WTC11 (cell line): ENCODE measurements at regions not wholly inside any gene's neighbourhood (a gene's known extent, or its start where the extent isn't known, plus 50 kb on each side); places are given as distances from the start of the nearest gene placed in this dataset.

ENCODE experiments used
- ATAC-seq: fragments of 200-7000 bp; cut with Tn5 transposase; 2 replicates; pipeline ENCODE4 v1.10.0; 2021; ENCODE audit warnings: mild to moderate bottlenecking, moderate library complexity
- CTCF ChIA-PET: fragments of 300-600 bp; sonication (Branson Sonifier 250); formaldehyde crosslinking; loops from one replicate; lab custom pipeline; 2021; ENCODE audit warnings: antibody characterized with exemption; lab: Charles Lee
- POLR2A ChIA-PET: fragments of 350-600 bp; sonication (Branson Sonifier 250); formaldehyde crosslinking; loops from one replicate; lab custom pipeline; 2021; ENCODE audit warnings: antibody characterized with exemption; lab: Charles Lee
- DNase-seq: peaks from one replicate; pipeline ENCODE4 v3.0.0; 2021; ENCODE audit warnings: low spot score
- H3K27ac Mint-ChIP-seq: 2 replicates; pipeline ENCODE4 v1.8.0; 2021; ENCODE audit warnings: mixed read lengths
- H3K27me3 Mint-ChIP-seq: 2 replicates; pipeline ENCODE4 v1.8.0; 2021; ENCODE audit warnings: low read depth, mild to moderate bottlenecking, moderate library complexity, mixed read lengths
- H3K36me3 Mint-ChIP-seq: 2 replicates; pipeline ENCODE4 v1.8.0; 2021; ENCODE audit warnings: mixed read lengths
- H3K4me1 Mint-ChIP-seq: 2 replicates; pipeline ENCODE4 v1.8.0; 2022; ENCODE audit warnings: mixed read lengths
- H3K4me3 Mint-ChIP-seq: 2 replicates; pipeline ENCODE4 v1.8.0; 2021; ENCODE audit warnings: mild to moderate bottlenecking, moderate library complexity, mixed read lengths
- H3K9me3 Mint-ChIP-seq: 2 replicates; pipeline ENCODE4 v1.8.0; 2021; ENCODE audit warnings: mixed read lengths
- CREB1 ChIP-seq: sonication (generic); formaldehyde crosslinking; IDR thresholded peaks from 2 replicates; pipeline ENCODE4 v1.8.0; 2023; ENCODE audit warnings: mild to moderate bottlenecking, missing genetic modification reagents
- JUN ChIP-seq: sonication (generic); formaldehyde crosslinking; IDR thresholded peaks from 2 replicates; pipeline ENCODE4 v1.8.0; 2023; ENCODE audit warnings: mild to moderate bottlenecking, missing genetic modification reagents
- KAT7 ChIP-seq: sonication (generic); formaldehyde crosslinking; IDR thresholded peaks from 2 replicates; pipeline ENCODE4 v1.8.1; 2023; ENCODE audit warnings: missing genetic modification reagents, mild to moderate bottlenecking, borderline replicate concordance
- MXD4 ChIP-seq: fragments of 250-450 bp; sonication (Bioruptor Pico); IDR thresholded peaks from 2 replicates; pipeline ENCODE4 v1.8.0; 2021; ENCODE audit warnings: mild to moderate bottlenecking, moderate library complexity, borderline replicate concordance
- NR2C2 ChIP-seq: sonication (generic); formaldehyde crosslinking; IDR thresholded peaks from 2 replicates; pipeline ENCODE4 v1.8.0; 2022; ENCODE audit warnings: mild to moderate bottlenecking, missing genetic modification reagents
- RORB ChIP-seq: fragments of 250-450 bp; sonication (Bioruptor Pico); IDR thresholded peaks from 2 replicates; pipeline ENCODE4 v1.9.0; 2021; ENCODE audit warnings: mild to moderate bottlenecking
- SOX15 ChIP-seq: fragments of 250-450 bp; sonication (Bioruptor Pico); IDR thresholded peaks from 2 replicates; pipeline ENCODE4 v1.9.0; 2021; ENCODE audit warnings: mild to moderate bottlenecking
- ZNF138 ChIP-seq: sonication (generic); formaldehyde crosslinking; conservative IDR thresholded peaks from 2 replicates; pipeline ENCODE4 v1.8.1; 2022; ENCODE audit warnings: mild to moderate bottlenecking, moderate library complexity, missing genetic modification reagents
- ZNF423 ChIP-seq: fragments of 250-450 bp; sonication (Bioruptor Pico); IDR thresholded peaks from 2 replicates; pipeline ENCODE4 v2.1.2; 2022; ENCODE audit warnings: mild to moderate bottlenecking, moderate library complexity
- ZNF671 ChIP-seq: fragments of 250-450 bp; sonication (Bioruptor Pico); IDR thresholded peaks from 2 replicates; pipeline ENCODE4 v1.8.0; 2021; ENCODE audit warnings: mild to moderate bottlenecking
- TF ChIP-seq, protein P1 (sequence below): sonication (generic); formaldehyde crosslinking; IDR thresholded peaks from 2 replicates; pipeline ENCODE4 v1.8.1; 2023; ENCODE audit warnings: mild to moderate bottlenecking, missing genetic modification reagents
- TF ChIP-seq, protein P2 (sequence below): sonication (generic); formaldehyde crosslinking; conservative IDR thresholded peaks from 2 replicates; pipeline ENCODE4 v1.8.1; 2023; ENCODE audit warnings: mild to moderate bottlenecking, low read depth, missing genetic modification reagents, moderate library complexity
- TF ChIP-seq, protein P3 (sequence below): fragments of 250-450 bp; sonication (Bioruptor Pico); IDR thresholded peaks from 2 replicates; pipeline ENCODE4 v1.9.0; 2021; ENCODE audit warnings: moderate library complexity, mild to moderate bottlenecking, inconsistent platforms, borderline replicate concordance
- TF ChIP-seq, protein P4 (sequence below): sonication (generic); formaldehyde crosslinking; IDR thresholded peaks from 2 replicates; pipeline ENCODE4 v1.8.1; 2022; ENCODE audit warnings: low read depth, mild to moderate bottlenecking, moderate library complexity, missing genetic modification reagents, borderline replicate concordance
- TF ChIP-seq, protein P5 (sequence below): sonication (generic); formaldehyde crosslinking; IDR thresholded peaks from 2 replicates; pipeline ENCODE4 v1.8.0; 2022; ENCODE audit warnings: mild to moderate bottlenecking, missing genetic modification reagents

DNA sequence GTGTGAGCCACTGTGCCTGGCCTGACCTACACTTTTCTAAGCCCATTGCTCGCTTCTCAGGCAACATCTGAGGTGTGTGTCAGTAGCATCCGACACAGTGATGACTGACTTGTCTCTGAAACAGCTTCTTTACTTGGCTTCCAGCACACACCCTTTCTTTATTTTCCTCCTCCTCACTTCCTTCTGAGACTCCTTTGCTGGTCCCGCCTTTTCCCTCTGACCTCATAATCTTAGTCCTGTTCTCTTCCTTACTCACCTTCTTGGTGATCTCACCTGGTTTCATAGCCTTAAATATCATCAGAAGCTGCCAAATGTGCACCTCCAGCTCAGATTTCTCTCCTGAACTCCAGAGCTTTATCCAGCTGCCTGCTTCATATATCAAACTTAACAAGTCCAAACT lies 66.6 kb upstream of the PELI1 start:
- CTCF ChIA-PET: interaction anchor here (0.7 kb wide), 1 partner anchor 102 kb away, joined by 3 read pairs; no protein-coding TSS in a partner anchor
- Mint-ChIP-seq H3K27me3 (0 out of 2 replicates have a peak, but pooled peaks cover 2% of the 10 kb centered on the region), H3K4me3 (no peak overlapping the region), H3K36me3 (no peaks in the 10 kb centered on the region), H3K4me1 (peaks cover 38% of the 10 kb centered on the region), H3K9me3 (peaks cover 10% of the 10 kb centered on the region), H3K27ac (no peak overlapping the region)
- ATAC-seq: no peak
- no peak for TF ChIP-seq ZNF671 (CRISPR knock-in tag)
- TF ChIP-seq, protein P1, sequence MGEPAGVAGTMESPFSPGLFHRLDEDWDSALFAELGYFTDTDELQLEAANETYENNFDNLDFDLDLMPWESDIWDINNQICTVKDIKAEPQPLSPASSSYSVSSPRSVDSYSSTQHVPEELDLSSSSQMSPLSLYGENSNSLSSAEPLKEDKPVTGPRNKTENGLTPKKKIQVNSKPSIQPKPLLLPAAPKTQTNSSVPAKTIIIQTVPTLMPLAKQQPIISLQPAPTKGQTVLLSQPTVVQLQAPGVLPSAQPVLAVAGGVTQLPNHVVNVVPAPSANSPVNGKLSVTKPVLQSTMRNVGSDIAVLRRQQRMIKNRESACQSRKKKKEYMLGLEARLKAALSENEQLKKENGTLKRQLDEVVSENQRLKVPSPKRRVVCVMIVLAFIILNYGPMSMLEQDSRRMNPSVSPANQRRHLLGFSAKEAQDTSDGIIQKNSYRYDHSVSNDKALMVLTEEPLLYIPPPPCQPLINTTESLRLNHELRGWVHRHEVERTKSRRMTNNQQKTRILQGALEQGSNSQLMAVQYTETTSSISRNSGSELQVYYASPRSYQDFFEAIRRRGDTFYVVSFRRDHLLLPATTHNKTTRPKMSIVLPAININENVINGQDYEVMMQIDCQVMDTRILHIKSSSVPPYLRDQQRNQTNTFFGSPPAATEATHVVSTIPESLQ (CRISPR knock-in tag): no peak
- no peak for TF ChIP-seq NR2C2 (CRISPR knock-in tag)
- TF ChIP-seq KAT7 (CRISPR knock-in tag): no peak
- TF ChIP-seq, protein P2, sequence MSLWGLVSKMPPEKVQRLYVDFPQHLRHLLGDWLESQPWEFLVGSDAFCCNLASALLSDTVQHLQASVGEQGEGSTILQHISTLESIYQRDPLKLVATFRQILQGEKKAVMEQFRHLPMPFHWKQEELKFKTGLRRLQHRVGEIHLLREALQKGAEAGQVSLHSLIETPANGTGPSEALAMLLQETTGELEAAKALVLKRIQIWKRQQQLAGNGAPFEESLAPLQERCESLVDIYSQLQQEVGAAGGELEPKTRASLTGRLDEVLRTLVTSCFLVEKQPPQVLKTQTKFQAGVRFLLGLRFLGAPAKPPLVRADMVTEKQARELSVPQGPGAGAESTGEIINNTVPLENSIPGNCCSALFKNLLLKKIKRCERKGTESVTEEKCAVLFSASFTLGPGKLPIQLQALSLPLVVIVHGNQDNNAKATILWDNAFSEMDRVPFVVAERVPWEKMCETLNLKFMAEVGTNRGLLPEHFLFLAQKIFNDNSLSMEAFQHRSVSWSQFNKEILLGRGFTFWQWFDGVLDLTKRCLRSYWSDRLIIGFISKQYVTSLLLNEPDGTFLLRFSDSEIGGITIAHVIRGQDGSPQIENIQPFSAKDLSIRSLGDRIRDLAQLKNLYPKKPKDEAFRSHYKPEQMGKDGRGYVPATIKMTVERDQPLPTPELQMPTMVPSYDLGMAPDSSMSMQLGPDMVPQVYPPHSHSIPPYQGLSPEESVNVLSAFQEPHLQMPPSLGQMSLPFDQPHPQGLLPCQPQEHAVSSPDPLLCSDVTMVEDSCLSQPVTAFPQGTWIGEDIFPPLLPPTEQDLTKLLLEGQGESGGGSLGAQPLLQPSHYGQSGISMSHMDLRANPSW: no peak
- no peak for TF ChIP-seq ZNF138 (CRISPR knock-in tag)
- TF ChIP-seq SOX15 (CRISPR knock-in tag): no peak
- TF ChIP-seq, protein P3, sequence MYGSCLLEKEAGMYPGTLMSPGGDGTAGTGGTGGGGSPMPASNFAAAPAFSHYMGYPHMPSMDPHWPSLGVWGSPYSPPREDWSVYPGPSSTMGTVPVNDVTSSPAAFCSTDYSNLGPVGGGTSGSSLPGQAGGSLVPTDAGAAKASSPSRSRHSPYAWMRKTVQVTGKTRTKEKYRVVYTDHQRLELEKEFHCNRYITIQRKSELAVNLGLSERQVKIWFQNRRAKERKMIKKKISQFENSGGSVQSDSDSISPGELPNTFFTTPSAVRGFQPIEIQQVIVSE (CRISPR knock-in tag): no peak
- no peak for TF ChIP-seq MXD4 (CRISPR knock-in tag)
- TF ChIP-seq, protein P4, sequence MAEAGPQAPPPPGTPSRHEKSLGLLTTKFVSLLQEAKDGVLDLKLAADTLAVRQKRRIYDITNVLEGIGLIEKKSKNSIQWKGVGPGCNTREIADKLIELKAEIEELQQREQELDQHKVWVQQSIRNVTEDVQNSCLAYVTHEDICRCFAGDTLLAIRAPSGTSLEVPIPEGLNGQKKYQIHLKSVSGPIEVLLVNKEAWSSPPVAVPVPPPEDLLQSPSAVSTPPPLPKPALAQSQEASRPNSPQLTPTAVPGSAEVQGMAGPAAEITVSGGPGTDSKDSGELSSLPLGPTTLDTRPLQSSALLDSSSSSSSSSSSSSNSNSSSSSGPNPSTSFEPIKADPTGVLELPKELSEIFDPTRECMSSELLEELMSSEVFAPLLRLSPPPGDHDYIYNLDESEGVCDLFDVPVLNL (CRISPR knock-in tag): no peak
- no peak for TF ChIP-seq RORB (CRISPR knock-in tag)
- POLR2A ChIA-PET: no interaction called here
- no peak for DNase-seq

DNA sequence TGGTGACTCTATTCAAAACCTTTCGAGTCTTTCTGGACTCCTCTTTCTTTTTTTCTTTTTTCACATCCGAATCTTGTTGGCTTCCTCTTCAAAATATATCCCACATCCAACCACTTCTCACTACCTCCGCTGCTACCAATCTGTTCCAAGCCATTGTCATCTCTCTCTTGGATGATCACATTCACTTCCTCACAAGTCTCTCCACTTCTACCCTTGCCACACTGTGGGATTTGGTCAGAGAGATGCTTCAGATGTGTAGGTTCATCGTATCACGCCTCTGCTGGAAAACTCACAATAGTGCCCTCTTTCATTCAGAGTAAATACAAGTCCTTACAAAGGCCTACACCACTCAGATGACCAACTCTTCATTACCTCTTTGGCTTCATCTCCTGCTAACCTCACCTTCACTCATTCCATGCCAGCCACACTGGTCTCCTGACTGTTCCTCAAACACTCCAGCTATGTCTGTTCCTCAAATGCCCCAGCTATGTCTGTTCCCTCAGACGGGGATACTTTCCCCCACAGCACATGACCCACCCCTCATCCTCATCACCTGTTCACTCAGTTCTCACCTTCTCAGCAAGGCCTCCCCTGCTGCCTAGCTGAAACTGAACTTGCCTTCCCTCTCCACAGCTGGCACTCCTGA lies 67.2 kb upstream of the PELI1 start:
- peaks cover 10% of the 10 kb centered on the region for H3K9me3 Mint-ChIP-seq
- ChIA-PET CTCF (no interaction called here), POLR2A (no interaction called here)
- ATAC-seq (no peak), DNase-seq (no peak)
- H3K4me3 Mint-ChIP-seq: no peak overlapping the region
- H3K27ac Mint-ChIP-seq: 0 out of 2 replicates have a peak overlapping the region, but pooled peaks have one; percentile 0
- no peaks in the 10 kb centered on the region for H3K36me3 Mint-ChIP-seq
- H3K4me1 Mint-ChIP-seq: peaks cover 38% of the 10 kb centered on the region
- TF ChIP-seq CREB1 (CRISPR knock-in tag) (no peak), JUN (CRISPR knock-in tag) (no peak), ZNF423 (CRISPR knock-in tag) (no peak)
- TF ChIP-seq, protein P5, sequence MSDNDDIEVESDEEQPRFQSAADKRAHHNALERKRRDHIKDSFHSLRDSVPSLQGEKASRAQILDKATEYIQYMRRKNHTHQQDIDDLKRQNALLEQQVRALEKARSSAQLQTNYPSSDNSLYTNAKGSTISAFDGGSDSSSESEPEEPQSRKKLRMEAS (CRISPR knock-in tag): no peak
- TF ChIP-seq, protein P1 (CRISPR knock-in tag): no peak
- 0 out of 2 replicates have a peak, but pooled peaks cover 2% of the 10 kb centered on the region for H3K27me3 Mint-ChIP-seq
